ENCODE measurements at regions not wholly inside any gene's neighbourhood (a gene's known extent, or its start where the extent isn't known, plus 50 kb on each side); places are given as distances from the start of the nearest gene placed in this dataset.
"Not testable (repeated sequence)": the region's sequence is repeated elsewhere in the genome, so short reads cannot be mapped to it uniquely, and the experiment has no call there.

DNA sequence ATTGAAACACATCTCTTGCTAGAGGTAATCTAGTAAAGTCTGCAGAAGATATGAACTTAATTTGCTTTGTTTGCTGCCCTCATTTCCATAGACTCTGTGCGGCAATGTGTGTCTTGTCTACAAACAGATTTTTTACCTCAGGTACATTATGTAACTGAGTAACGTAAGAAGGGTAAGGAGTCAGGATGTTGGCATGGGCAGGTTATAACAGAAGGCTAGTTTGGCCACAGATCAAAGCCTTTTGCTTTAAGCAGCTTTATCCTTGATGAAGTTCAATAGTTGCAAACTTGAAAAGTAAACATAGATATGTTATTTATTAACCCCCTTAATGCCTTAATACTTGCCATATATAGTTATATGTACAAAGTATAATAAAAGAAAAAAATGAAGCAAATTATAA, 391.6 kb upstream of the FKBP1C start:
- no peak for DNase-seq

DNA sequence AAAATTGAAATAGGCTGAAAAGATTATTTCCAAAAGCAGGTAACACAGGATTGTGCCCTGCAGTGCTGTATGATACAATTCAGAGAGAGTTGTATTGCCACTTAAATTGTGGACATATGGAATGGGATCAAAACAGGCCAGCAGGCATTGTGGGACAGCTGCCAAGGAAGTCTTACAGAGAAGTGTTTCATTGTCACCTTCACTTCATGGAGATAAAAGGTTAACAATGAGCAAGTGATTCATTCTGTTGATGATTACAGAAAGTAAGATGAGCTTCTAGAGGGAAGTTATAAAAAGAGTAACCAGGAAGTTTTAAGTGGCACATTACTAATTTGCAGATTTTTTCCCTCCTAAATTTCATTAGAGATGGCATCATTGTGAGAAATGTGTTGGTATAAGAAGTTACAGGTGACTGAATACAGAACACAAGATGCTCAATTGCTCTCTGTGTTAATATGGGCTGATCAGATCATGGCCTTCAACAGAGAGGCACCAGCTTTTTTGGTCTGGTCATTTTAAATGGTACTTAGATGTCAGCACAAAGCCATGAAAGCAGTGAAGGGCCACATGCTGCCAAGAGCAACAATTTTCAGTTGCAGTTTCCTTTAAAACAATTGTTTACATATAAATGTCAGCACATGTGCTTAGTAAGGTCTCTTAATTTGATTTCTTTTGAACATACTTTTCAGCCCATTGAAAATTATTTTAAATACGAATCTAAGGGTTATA, 402.5 kb upstream of the FKBP1C start:
- DNase-seq, result peak; percentile 81

DNA sequence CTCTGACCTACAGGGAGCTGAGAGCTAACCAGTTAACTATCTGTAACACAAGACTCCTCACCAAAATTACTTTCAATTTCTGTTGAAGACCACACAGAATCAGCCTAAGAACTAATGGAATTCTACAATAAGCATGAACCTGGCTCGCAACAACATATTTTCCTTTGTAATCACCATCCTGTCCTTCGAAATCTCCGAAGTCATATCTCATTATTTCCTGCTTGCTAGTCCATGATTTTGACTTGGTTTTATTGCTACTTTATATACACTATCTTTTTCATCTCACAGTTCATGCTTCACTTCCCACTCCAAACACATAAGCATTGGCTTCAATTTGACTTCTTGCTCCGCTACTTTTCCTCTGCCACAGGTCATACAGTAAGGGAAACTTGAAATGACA, 405.8 kb upstream of the FKBP1C start:
- no peak for DNase-seq

DNA sequence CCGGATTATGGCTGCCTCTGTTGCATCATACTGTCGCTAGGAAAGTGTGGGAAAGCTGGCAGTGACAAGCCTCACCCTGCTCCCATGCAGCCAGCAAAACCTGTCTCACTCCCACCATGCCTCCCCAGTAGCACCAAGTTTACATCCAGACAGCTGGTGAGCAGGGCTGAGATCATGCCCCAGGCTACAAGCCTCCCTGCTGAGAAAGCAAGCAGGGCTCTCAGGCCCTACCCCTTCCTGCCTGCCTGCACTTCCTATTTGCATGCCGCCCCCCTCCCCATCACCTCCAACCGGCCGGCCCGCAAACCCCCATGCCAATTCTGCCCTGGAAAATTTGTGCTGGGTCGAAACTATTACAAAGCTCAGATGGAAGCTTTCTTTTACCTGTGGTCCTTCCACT, 408.2 kb upstream of the FKBP1C start:
- DNase-seq, result peak; percentile 6

DNA sequence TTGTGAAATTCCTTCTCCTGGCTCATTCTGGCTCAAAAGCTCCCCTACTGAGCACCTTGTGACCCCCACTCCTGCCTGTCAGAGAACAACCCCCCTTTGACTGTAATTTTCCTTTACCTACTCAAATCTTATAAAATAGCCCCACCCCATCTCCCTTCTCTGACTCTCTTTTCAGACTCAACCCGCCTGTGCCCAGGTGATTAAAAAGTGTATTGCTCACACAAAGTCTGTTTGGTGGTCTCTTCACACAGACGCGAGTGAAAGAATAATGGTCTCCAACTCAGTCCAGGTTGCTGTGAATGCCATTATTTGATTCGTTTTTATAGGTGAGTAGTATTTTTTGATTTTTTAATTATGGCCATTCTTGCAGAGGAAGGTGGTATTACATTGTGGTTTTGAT, 414.1 kb upstream of the FKBP1C start:
- no peak for DNase-seq

DNA sequence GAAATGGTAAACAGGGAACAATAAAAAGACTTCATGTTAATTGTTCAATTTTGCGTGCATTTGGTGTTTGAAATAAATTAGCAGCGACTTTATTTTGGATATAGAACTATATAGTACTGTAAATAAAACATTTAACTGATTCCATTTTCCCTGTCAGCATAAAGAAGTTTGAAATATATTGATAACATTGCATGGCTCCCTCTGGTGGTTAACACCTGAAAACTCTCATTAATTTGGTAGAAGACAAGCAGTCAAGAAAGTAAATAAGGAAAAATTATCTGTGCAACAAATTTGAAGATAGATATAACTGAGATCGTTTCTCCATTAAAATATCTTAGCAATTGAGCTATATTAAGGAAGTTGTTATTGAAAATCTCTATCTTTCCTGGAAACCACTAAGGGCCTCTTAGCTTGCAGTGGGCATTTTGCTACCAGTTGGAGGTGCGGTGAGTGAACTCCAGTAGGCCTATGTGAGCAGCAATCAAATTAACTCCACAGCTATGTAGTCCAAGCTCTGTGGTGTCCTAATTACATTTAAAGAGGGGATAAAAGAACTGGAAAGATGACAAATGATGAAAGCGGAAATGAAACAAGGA, 435.7 kb upstream of the FKBP1C start:
- DNase-seq, result peak; percentile 9

DNA sequence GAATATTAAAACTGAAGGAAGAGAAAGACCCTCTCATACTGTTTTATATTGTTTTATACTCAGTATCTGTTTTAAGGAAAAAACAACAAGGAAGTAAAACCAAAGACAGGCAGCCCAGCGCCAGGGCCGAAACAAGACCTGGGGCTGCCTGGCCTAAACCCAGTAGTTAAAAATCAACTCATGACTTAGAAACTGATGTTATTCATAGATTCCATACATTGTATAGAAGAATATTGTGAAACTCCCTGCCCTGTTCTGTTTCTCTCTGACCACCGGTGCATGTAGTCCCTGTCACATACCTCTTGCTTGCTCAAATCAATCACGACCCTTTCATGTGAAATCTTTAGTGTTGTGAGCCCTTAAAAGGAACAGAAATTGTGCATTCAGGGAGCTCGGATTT, 445.1 kb upstream of the FKBP1C start:
- not testable (repeated sequence) for DNase-seq

DNA sequence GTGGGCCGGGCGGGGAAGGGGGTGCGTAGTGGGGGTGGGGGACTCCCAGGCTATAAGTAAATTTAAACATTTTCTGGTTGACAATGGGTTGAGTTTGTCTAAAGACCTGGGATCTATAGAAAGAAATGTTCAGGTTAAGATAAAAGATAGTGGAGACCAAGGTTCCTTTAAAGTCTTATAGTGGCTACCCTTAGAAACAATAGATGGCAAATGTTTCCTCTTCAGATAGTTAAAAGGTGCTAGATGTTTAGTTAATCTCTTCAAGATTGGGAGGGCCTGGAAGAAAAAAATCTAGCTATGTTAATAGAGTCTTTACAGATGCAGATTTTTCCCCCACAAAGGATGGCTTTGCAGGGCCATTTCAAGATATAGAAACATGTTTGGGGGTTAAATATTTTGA, 446.4 kb upstream of the FKBP1C start:
- no peak for DNase-seq

DNA sequence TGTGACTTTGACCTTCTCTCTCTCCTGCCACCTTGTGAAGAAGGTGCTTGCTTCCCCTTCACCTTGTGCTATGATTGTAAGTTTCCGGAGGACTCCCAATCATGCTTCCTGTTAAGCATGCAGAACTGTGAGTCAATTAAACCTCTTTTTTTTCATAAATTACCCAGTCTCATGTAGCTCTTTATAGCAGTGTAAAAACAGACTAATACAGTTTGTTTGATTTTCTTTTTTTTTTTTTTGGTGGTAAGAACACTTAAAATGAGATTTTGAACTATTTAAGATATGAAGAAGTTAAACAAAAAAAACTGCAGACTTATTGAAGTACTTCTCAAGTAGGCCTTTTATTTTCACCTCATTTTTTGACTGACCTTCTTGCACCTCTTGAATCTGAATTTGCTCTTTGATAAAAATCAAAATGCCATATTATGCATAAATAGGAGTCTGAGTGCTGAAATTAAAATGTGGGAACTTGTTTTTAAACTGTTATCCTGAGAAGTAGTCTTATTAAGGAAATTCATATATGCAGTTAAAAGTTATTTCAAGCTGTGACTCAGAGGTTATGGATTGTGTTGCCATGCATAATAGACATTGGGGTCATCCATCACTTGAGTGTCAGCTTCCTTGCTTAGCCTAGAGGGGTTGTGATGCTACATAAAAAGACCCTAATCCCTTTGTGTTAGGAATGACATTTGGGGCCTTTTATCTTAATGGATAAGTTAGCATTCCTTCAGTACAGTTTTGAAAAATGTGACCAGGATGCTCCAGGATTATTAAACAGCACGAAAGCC, 447.9 kb upstream of the FKBP1C start:
- no peak for DNase-seq

DNA sequence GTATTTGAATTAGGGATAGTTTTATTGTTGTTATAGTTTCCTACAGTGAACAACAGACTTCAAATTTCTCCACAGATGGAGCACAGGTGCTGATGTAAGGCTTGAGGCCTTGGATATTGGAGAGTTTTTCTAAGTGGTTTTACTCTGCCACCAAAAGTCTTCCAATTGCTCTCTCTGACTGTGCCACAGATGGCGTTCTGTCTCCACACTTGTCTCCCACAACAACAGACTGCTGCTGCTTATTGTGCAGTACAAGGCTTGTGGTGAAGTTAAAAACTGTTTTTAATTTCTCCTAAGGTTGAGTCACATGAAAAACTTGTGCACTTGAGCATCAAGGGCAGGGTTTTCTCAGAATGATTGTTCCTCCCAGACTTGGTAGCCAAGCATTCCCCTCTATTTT, 460.9 kb upstream of the KHDRBS2 start:
- DNase-seq, result no peak

DNA sequence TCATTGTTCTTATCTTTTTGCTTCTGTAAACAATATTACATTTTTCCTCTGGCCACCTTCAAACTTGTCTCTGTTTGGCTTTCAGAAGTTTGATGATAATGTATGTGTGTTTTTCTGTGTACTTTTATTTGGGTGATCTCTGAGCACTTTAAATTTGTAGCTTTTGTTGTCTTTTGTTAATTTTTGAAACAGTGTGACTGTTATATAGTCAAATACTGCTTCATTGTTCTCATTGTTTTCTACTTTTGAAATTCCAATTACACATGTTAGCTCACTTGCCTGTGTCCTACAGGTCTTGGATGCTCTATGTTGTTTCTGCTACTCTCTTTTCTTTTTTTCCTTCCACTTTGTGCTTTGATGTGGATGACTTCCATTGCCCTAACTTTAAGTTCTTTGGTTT, 460.1 kb upstream of the KHDRBS2 start:
- no peak for DNase-seq

DNA sequence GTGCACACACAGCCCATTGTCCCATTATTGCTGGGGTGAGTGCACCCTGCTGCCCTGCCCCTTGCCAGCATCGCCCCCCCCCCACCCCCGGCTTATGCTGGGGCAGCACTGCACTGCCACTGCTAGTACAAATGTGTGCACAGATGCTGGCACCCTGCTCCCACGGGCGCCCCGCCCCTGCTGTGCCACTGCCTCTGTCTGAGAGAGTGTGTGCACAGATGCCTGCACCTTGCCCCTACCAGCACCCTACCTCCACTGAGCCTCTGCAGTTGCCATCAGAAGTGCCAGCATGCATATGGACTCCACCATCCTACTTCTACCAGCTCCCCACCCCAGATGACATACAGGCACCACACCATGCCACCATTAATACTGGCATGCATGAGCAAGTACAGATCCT, 454.6 kb upstream of the KHDRBS2 start:
- no peak for DNase-seq

DNA sequence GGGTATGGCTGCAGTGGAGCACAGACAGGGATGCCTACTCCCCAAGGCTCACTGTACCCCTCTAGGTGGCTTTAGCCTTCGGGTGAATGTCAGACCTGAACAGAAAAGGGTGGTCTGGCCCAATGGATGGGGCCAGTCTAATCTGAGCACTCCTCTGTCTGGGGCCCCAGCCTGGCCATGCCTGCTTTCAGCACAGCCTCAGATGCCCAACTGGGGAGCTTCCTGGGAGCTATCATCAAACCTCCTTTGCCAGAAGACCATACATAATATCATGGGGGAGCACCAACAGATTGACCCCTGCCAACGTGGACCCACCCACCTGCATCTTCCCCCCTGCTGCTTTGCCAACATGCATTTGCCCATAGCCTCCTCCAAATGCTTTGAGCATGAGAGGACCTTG, 454.1 kb upstream of the KHDRBS2 start:
- DNase-seq, result no peak

DNA sequence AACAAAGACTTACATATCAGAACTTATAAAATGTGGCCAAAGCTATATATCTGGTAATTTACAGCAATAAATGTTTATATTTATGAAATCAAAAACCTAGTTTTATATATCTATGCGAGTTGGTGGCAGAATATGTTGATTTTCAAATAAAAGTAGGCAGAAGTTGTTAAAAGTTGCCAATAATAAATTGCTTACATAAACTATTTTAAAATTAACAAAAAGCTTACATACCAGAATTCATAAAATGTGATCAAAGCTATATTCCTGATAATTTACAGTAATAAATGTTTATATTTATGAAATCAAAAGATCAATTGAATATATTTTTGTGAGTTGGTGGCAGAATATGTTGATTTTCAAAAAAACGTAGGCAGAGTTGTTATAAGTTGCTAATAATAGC, 451.8 kb upstream of the KHDRBS2 start:
- no peak for DNase-seq

DNA sequence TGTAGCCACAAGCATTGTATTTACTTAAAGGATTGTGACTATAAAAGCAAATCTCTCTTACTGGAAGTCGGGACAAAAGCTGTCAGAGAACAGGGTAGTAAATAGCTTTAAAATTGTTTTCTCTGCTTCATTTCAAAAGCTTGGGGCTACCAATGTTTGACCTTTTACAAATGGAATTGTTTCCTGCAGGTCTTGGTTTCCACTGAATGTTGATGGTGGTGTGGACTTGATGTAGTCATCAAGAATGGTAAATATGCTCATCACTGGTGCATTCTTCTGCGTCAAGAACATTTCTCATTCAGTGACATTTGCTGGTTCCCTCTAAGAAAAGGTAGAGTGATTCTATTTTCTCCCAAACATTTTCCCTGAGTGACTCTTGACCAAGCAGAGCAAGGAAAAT, 435.4 kb upstream of the KHDRBS2 start:
- DNase-seq, result no peak

DNA sequence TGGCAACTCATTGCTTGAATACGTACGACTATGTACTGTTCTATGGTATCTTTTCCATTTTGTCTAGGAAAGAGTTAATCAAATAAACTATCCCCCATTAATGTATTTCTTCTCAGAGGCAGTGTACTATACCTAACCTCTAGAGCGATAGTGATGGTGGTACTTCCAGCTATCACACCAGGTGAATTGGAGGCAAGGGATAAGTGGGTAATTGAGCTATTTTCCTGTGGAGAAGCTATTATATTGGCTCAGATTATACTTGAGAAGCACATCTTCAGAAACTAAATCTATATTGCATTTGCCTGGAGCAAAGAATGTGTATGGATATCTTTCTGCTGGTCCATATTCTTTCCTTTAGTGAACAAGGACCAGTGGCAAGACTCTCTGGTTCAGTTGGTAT, 430.7 kb upstream of the KHDRBS2 start:
- DNase-seq, result no peak

DNA sequence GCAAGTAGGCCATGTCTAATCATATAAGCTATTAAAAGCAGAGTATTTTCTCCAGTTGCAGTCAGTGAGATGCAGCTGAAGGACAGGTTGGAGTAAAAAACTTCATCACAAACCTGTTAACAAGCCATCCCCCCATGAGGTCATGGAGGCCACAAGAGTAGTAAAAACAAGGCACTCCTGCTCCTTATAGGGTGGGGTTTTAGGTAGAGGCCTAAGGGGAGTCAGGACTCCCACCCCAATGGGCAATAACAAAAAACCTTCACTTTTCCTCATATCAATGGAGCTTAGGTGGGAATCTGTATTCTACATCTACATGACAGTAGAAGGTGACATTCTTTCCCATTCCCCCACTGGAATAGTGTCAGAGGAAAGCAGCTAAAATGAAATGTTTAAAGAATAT, 428.1 kb upstream of the KHDRBS2 start:
- no peak for DNase-seq

DNA sequence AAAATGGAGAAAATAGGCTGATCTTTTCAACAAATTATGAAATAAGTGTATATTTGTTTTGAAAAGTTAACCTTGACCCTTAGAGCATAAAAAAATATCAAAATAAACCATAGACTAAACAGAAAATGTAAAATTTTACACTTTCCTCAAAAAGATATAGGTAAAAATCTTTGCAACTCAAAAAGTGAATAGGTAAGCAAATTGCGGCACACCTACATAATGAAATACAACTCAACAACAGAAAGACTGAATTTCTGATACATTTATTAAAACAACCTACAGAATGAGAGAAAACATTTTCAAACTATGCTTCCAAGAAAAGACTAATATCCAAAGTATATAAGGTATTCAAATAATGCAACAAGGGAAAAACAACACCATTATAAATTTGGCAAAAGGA, 425.7 kb upstream of the KHDRBS2 start:
- DNase-seq, result no peak

DNA sequence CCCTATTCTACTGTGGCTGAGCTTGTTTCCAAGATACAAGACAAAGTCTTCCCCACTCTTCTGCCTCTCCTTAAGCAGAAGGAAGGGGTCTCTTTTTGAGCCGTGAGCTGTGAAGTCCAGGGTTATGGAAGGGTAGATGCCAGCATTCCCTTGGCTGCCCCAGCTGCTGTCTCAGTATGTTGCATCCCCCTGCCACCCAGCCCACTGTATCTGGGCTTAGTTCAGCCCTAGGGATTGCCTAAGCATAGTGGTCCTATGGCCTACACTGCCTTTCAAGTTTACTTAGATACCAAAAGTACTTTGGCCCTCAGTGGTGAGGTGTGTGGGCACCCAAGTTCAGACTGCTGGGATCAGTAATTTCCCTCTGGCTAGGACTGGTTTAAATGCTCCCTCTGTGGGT, 421.9 kb upstream of the KHDRBS2 start:
- no peak for DNase-seq

DNA sequence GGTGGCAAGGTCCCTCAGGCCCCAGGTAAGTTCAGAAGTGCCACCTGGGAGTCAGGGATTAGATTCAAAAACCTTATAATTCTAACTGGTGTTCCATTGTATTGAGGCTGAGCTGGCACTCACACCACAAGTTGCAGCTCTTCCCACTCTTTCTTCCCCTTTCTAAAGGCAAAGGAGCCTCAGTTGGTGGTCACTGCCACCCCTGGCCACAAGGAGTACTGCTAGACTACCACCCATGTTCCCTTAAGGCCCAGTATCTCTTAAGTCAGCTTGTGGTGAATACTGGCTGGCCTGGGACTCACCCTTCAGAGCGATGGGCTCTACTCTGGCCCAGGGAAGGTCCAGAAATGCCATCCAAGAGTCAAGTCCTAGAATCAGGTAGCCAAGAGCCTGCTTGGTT, 421.1 kb upstream of the KHDRBS2 start:
- no peak for DNase-seq

DNA sequence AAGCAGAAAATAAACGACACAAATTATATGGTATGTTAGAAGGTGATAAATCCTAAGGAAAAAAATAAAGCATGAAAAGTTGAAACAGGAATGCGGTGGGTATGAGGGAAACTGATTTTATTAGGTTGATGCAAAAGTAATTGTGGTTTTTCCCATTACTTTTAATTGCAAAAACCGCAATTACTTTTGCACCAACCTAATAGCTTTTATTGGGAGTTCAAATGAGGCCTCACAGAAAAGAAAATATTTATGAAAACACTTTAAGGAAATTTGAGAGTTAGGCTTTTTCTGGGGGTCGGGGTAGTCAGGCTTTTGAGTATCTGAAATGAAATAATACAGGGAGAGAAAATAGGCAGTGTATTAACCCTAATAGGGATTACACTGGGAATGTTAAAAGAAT, 397.0 kb upstream of the KHDRBS2 start:
- DNase-seq, result no peak

DNA sequence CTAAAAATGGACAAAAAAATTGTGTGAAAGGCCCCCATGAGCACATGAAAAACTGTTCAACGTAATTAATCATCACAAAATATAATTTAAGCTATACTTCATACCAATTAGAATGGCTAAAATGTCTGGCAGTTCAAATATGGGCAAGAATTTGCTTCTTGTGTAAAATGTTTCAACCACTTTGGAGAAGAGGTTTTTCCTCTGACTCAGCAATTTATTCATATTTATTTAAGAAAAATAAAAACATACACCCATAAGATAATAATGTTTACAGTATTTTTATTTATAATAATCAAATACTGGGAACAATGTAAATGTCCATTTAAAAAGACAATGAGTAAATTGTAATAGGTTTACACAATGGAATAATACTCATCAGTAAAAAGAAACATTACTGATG, 395.1 kb upstream of the KHDRBS2 start:
- no peak for DNase-seq

DNA sequence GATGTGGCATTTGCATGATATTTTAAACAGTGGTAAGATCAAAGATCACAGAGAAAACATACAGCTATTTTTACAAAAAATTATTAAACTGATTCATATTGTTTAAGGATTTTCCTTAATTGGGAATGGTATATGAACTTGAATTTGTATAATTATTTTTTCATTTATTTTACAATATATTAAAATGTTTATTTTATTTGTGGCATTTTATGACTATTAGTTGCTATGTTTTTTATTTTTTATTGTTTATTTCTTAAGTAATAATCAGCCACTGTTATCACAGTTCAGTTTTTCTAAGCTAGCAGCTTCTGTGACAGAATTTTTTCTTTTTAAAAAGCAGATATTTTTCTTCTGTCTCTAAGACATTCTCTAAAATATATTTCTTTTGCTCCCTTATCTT, 387.0 kb upstream of the KHDRBS2 start:
- DNase-seq, result no peak

DNA sequence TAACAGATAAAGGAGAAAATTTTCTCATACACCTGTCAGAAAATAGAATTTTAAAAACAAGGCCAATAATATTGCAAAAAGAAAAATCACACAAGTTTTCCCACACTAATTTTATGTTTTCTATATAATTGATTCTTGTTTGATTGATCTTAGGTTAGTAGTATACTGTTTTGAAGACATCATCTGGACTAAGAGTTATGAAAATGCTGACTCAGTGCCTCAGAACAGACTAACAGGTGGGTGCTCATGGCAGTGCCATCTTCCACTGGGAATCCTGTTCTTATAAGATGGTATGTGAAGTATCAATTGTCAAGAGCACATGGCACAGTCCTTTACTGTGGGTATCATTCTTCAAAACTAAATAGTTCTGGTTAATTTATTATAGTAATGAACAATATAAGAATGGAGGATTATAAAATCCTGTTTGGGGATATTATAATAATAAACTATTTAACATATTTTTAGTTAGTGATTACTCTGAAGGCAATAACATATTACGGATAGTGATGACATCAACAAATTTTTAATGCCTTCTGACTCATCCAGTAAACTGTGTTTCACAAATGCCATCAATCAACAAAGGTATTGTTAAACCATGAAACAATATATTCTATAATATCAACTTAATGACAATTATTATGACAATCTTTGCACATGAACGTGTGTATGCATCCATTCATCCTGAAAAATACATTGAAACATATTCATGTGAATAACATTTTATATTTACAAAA, 384.6 kb upstream of the KHDRBS2 start:
- DNase-seq, result no peak

Data from COR-L47 (cell line).